Erythroblast (primary cell): ENCODE measurements at regions not wholly inside any gene's neighbourhood (a gene's known extent, or its start where the extent isn't known, plus 50 kb on each side); places are given as distances from the start of the nearest gene placed in this dataset.

Experiments used
- GATA1 ChIP-seq: IDR thresholded peaks from 2 replicates; pipeline ENCODE4 v1.6.1; 2011; ENCODE audit warnings: low read depth, mild to moderate bottlenecking, control low read depth, low read length, moderate library complexity
- POLR2A ChIP-seq: IDR thresholded peaks from 2 replicates; pipeline ENCODE4 v1.6.1; 2011; ENCODE audit warnings: mild to moderate bottlenecking, low read length

- no peak for TF ChIP-seq POLR2A
- no peak for TF ChIP-seq GATA1
These were observed 201.7 kb upstream of the FOXP2 start for GRCh38 chr7:114212721-114213429.
